Activated CD4-positive, alpha-beta memory T cell treated with anti-CD3 and anti-CD28 coated beads, Interleukin-2, amount 10 ng/mL, durations not matched to agents 7 days and 5 days (primary cell): ENCODE measurements at regions not wholly inside any gene's neighbourhood (a gene's known extent, or its start where the extent isn't known, plus 50 kb on each side); places are given as distances from the start of the nearest gene placed in this dataset.

Experiments used
- CTCF ChIA-PET: fragments of 350-600 bp; sonication (Branson Sonifier 250); formaldehyde crosslinking; loops from one replicate; lab custom pipeline; 2021; ENCODE audit warnings: antibody characterized with exemption, inconsistent platforms; lab: Charles Lee
- POLR2A ChIA-PET: fragments of 350-600 bp; sonication (Branson Sonifier 250); formaldehyde crosslinking; loops from one replicate; lab custom pipeline; 2021; ENCODE audit warnings: antibody characterized with exemption; lab: Charles Lee
- DNase-seq: peaks from one replicate; pipeline ENCODE4 v3.0.0-alpha.2; 2020
- H3K27ac Mint-ChIP-seq: one replicate; pipeline ENCODE4 v1.8.0; 2021; ENCODE audit warnings: mild to moderate bottlenecking, mixed read lengths
- H3K27me3 Mint-ChIP-seq: one replicate; pipeline ENCODE4 v1.8.0; 2021; ENCODE audit warnings: mixed read lengths
- H3K36me3 Mint-ChIP-seq: one replicate; pipeline ENCODE4 v1.8.0; 2021; ENCODE audit warnings: low read depth, mixed read lengths
- H3K4me1 Mint-ChIP-seq: one replicate; pipeline ENCODE4 v1.8.0; 2021; ENCODE audit warnings: mixed read lengths
- H3K4me3 Mint-ChIP-seq: one replicate; pipeline ENCODE4 v1.8.0; 2021; ENCODE audit warnings: mild to moderate bottlenecking, mixed read lengths
- H3K9me3 Mint-ChIP-seq: one replicate; pipeline ENCODE4 v1.8.0; 2021; ENCODE audit warnings: mixed read lengths

- H3K4me3 Mint-ChIP-seq: no peak overlapping the region
- no peaks in the 10 kb centered on the region for H3K27me3 Mint-ChIP-seq
- POLR2A ChIA-PET: no interaction called here
- H3K4me1 Mint-ChIP-seq: no peaks in the 10 kb centered on the region
- CTCF ChIA-PET: no interaction called here
- H3K36me3 Mint-ChIP-seq: no peaks in the 10 kb centered on the region
- no peak for DNase-seq
- H3K9me3 Mint-ChIP-seq: no peaks in the 10 kb centered on the region
- no peak overlapping the region for H3K27ac Mint-ChIP-seq
Measured at GRCh38 chr5:167308466-167308865, 983.0 kb upstream of the WWC1 start.

GRCh38 chr5:167309941-167310517 lies 981.4 kb upstream of the WWC1 start:
- H3K27ac Mint-ChIP-seq: no peak overlapping the region
- no peak overlapping the region for H3K4me3 Mint-ChIP-seq
- ChIA-PET POLR2A (no interaction called here), CTCF (no interaction called here)
- DNase-seq: no peak
- H3K9me3 Mint-ChIP-seq: no peaks in the 10 kb centered on the region
- no peaks in the 10 kb centered on the region for H3K36me3 Mint-ChIP-seq
- no peaks in the 10 kb centered on the region for H3K4me1 Mint-ChIP-seq
- H3K27me3 Mint-ChIP-seq: no peaks in the 10 kb centered on the region

- Mint-ChIP-seq H3K36me3 (no peaks in the 10 kb centered on the region), H3K27ac (no peak overlapping the region), H3K9me3 (no peaks in the 10 kb centered on the region), H3K4me3 (no peak overlapping the region), H3K4me1 (no peaks in the 10 kb centered on the region), H3K27me3 (no peaks in the 10 kb centered on the region)
- no peak for DNase-seq
- CTCF ChIA-PET: interaction anchor here (0.6 kb wide), 1 partner anchor 73 kb away, joined by 4 read pairs; no protein-coding TSS in a partner anchor
- POLR2A ChIA-PET: no interaction called here
Measured at GRCh38 chr5:167311340-167311739, 980.1 kb upstream of the WWC1 start.

- ChIA-PET POLR2A (no interaction called here), CTCF (no interaction called here)
- no peak overlapping the region for H3K4me3 Mint-ChIP-seq
- DNase-seq: no peak
- no peaks in the 10 kb centered on the region for H3K27me3 Mint-ChIP-seq
- no peaks in the 10 kb centered on the region for H3K9me3 Mint-ChIP-seq
- no peaks in the 10 kb centered on the region for H3K4me1 Mint-ChIP-seq
- no peaks in the 10 kb centered on the region for H3K36me3 Mint-ChIP-seq
- no peak overlapping the region for H3K27ac Mint-ChIP-seq
Measured at GRCh38 chr5:167312225-167312624, 979.2 kb upstream of the WWC1 start.

- no peaks in the 10 kb centered on the region for H3K27me3 Mint-ChIP-seq
- no peaks in the 10 kb centered on the region for H3K9me3 Mint-ChIP-seq
- no peak overlapping the region for H3K27ac Mint-ChIP-seq
- H3K4me3 Mint-ChIP-seq: no peak overlapping the region
- H3K4me1 Mint-ChIP-seq: no peaks in the 10 kb centered on the region
- ChIA-PET CTCF (no interaction called here), POLR2A (no interaction called here)
- no peaks in the 10 kb centered on the region for H3K36me3 Mint-ChIP-seq
- no peak for DNase-seq
Measured at GRCh38 chr5:167315762-167316161, 975.7 kb upstream of the WWC1 start.

GRCh38 chr5:167317884-167318283 lies 973.6 kb upstream of the WWC1 start:
- ChIA-PET CTCF (no interaction called here), POLR2A (no interaction called here)
- H3K27me3 Mint-ChIP-seq: no peaks in the 10 kb centered on the region
- H3K4me1 Mint-ChIP-seq: no peaks in the 10 kb centered on the region
- H3K27ac Mint-ChIP-seq: no peak overlapping the region
- no peak for DNase-seq
- H3K4me3 Mint-ChIP-seq: no peak overlapping the region
- H3K9me3 Mint-ChIP-seq: no peaks in the 10 kb centered on the region
- H3K36me3 Mint-ChIP-seq: no peaks in the 10 kb centered on the region

GRCh38 chr5:167319243-167319642 lies 972.2 kb upstream of the WWC1 start:
- POLR2A ChIA-PET: no interaction called here
- DNase-seq: no peak
- Mint-ChIP-seq H3K4me1 (no peaks in the 10 kb centered on the region), H3K36me3 (no peaks in the 10 kb centered on the region), H3K9me3 (no peaks in the 10 kb centered on the region), H3K27me3 (no peaks in the 10 kb centered on the region), H3K27ac (no peak overlapping the region), H3K4me3 (no peak overlapping the region)
- CTCF ChIA-PET: no interaction called here

- Mint-ChIP-seq H3K36me3 (no peaks in the 10 kb centered on the region), H3K27me3 (no peaks in the 10 kb centered on the region), H3K27ac (no peak overlapping the region), H3K4me3 (no peak overlapping the region), H3K4me1 (no peaks in the 10 kb centered on the region), H3K9me3 (no peaks in the 10 kb centered on the region)
- DNase-seq: no peak
- ChIA-PET POLR2A (no interaction called here), CTCF (no interaction called here)
Measured at GRCh38 chr5:167320019-167320418, 971.4 kb upstream of the WWC1 start.

- POLR2A ChIA-PET: no interaction called here
Measured at GRCh38 chr5:167332309-167332708, 959.1 kb upstream of the WWC1 start.

GRCh38 chr5:167336161-167336560 lies 955.3 kb upstream of the WWC1 start:
- Mint-ChIP-seq H3K27me3 (no peaks in the 10 kb centered on the region), H3K9me3 (peaks cover 8% of the 10 kb centered on the region), H3K4me3 (no peak overlapping the region), H3K36me3 (no peaks in the 10 kb centered on the region), H3K4me1 (no peaks in the 10 kb centered on the region), H3K27ac (no peak overlapping the region)
- DNase-seq: no peak
- ChIA-PET POLR2A (no interaction called here), CTCF (no interaction called here)

More at GRCh38 chr5:167332309-167332708, 959.1 kb upstream of the WWC1 start:
- Mint-ChIP-seq H3K36me3 (no peaks in the 10 kb centered on the region), H3K9me3 (peaks cover 11% of the 10 kb centered on the region), H3K27me3 (no peaks in the 10 kb centered on the region), H3K4me1 (no peaks in the 10 kb centered on the region), H3K27ac (no peak overlapping the region), H3K4me3 (no peak overlapping the region)
- no peak for DNase-seq
- CTCF ChIA-PET: no interaction called here

GRCh38 chr5:167339205-167339604 lies 952.2 kb upstream of the WWC1 start:
- no peaks in the 10 kb centered on the region for H3K4me1 Mint-ChIP-seq
- peaks cover 8% of the 10 kb centered on the region for H3K9me3 Mint-ChIP-seq
- ChIA-PET POLR2A (no interaction called here), CTCF (no interaction called here)
- DNase-seq: no peak
- no peaks in the 10 kb centered on the region for H3K36me3 Mint-ChIP-seq
- H3K27ac Mint-ChIP-seq: no peak overlapping the region
- H3K4me3 Mint-ChIP-seq: no peak overlapping the region
- no peaks in the 10 kb centered on the region for H3K27me3 Mint-ChIP-seq

- ChIA-PET CTCF (no interaction called here), POLR2A (no interaction called here)
- Mint-ChIP-seq H3K36me3 (no peaks in the 10 kb centered on the region), H3K4me3 (no peak overlapping the region), H3K27me3 (no peaks in the 10 kb centered on the region), H3K4me1 (no peaks in the 10 kb centered on the region), H3K9me3 (no peaks in the 10 kb centered on the region), H3K27ac (no peak overlapping the region)
- no peak for DNase-seq
Measured at GRCh38 chr5:167346461-167346860, 945.0 kb upstream of the WWC1 start.

GRCh38 chr5:167348251-167348926 lies 943.1 kb upstream of the WWC1 start:
- H3K9me3 Mint-ChIP-seq: no peaks in the 10 kb centered on the region
- no peaks in the 10 kb centered on the region for H3K4me1 Mint-ChIP-seq
- POLR2A ChIA-PET: no interaction called here
- no peak overlapping the region for H3K4me3 Mint-ChIP-seq
- DNase-seq: no peak
- H3K27me3 Mint-ChIP-seq: no peaks in the 10 kb centered on the region
- no peaks in the 10 kb centered on the region for H3K36me3 Mint-ChIP-seq
- no peak overlapping the region for H3K27ac Mint-ChIP-seq
- CTCF ChIA-PET: no interaction called here

GRCh38 chr5:167348980-167349379 lies 942.5 kb upstream of the WWC1 start:
- Mint-ChIP-seq H3K4me3 (no peak overlapping the region), H3K27ac (no peak overlapping the region), H3K4me1 (no peaks in the 10 kb centered on the region), H3K36me3 (no peaks in the 10 kb centered on the region), H3K27me3 (no peaks in the 10 kb centered on the region), H3K9me3 (no peaks in the 10 kb centered on the region)
- CTCF ChIA-PET: no interaction called here
- no peak for DNase-seq
- POLR2A ChIA-PET: no interaction called here
